ENCODE measurements at regions not wholly inside any gene's neighbourhood (a gene's known extent, or its start where the extent isn't known, plus 50 kb on each side); places are given as distances from the start of the nearest gene placed in this dataset.
A peak's percentile ranks its signal among the peaks of the same experiment; 100 is the strongest.

DNA sequence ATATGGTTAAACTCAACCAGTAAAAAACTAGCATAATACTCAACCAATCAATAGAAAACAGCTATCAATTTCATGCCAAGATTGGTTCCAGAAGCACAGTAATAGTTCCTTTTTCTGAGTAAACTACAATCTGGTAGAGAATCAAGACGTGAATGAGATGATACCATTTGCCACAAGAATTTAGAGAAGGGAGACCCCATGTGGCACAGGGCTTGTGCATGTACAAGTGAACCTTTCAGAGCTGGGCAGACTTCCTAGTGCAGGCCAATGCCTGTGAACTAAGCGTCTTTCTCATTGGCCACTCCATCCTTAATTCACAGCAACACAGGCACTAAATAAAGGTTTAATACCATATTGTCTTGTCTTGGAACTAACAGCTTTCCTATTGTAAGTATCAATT lies 213.5 kb downstream of the RFPL4B start:
- ATAC-seq (ENCODE audit: low FRiP score) (no peak), DNase-seq (ENCODE audit: low spot score) (no peak)
- TF ChIP-seq, protein P1, sequence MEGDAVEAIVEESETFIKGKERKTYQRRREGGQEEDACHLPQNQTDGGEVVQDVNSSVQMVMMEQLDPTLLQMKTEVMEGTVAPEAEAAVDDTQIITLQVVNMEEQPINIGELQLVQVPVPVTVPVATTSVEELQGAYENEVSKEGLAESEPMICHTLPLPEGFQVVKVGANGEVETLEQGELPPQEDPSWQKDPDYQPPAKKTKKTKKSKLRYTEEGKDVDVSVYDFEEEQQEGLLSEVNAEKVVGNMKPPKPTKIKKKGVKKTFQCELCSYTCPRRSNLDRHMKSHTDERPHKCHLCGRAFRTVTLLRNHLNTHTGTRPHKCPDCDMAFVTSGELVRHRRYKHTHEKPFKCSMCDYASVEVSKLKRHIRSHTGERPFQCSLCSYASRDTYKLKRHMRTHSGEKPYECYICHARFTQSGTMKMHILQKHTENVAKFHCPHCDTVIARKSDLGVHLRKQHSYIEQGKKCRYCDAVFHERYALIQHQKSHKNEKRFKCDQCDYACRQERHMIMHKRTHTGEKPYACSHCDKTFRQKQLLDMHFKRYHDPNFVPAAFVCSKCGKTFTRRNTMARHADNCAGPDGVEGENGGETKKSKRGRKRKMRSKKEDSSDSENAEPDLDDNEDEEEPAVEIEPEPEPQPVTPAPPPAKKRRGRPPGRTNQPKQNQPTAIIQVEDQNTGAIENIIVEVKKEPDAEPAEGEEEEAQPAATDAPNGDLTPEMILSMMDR (IDR thresholded peaks at IDR 0.05): no peak

DNA sequence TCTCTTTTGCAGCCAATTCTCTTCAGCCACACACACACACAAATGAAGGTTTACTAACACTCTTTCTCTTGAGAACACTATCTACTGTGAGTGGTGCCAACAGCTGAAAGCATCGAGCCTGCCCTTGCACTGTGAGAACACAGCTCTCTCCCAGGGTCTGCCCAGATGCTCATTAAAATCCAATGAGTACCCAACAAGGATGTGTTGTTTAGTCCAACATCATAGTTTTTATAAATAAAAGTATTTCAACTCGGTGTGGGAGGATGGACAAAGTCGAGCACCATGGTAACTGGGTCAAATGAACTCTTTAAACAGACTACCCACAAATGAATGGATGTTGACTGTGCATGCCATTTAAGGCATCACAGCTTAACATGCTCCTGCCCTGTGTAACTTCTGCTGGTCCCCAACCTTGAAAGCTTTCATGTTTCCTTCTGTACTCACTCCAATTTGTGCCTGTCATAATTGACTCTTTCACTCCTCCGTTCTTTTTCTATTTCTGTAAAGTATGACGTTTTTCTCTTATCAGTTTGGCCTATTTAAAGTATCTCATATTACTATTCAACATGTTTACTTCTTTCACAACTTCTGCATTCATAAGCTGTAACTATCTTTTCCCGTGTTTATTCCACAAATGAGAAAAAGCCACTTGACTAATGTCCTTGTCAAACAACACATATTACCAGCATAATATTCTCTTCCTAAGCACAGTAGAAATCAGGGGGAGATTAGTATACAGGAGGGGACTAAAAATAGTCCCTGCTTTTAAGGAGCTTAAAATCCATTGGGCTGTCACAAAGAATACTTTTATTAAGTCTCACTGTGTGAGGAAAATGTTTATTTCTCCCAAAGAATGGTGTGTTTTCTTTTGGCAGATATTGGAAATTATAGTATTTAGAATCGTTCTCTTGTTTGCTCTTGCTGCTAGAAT lies 215.4 kb downstream of the RFPL4B start:
- TF ChIP-seq, protein P1 (IDR thresholded peaks at IDR 0.05): no peak
- ATAC-seq (ENCODE audit: low FRiP score): peak; percentile 66
- no peak for DNase-seq (ENCODE audit: low spot score)

DNA sequence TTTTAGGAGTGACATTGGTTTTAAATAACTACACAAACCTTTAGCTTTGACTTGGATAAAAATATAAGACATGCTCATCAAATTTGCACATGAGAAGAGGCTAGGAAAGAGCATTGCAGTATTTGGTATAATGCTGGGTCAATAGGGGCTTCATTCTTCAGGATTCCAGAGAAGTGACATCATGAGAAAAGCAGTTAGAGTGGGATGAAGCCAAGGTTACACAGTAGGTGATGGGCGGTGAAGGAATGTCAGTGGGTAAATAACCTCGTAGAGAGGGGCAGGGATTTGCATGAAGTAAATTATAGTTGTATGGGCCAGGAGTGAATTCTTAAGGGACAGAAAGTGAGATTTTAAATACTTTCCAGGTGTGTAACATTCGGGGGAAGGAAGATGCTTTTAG lies 216.2 kb downstream of the RFPL4B start:
- ATAC-seq (ENCODE audit: low FRiP score) (peak; percentile 17), DNase-seq (ENCODE audit: low spot score) (no peak)
- TF ChIP-seq, protein P1 (IDR thresholded peaks at IDR 0.05): no peak

DNA sequence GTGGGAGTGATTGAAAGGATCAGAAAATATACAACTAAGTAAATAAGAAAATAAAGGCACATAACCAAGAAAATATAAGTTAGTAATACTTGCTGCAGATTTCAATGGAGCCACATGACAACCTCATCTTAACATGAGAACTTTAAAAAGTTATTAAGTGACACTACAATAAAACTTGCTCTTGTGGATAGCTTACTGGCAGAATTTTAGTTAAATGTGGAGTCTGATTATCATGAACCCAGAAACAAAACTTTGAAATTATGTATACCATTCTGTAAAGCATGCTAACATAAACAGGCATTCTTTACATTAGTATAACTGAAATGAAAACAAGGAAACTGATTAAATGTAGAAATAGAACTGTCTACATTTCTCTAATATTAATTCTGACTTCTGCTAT lies 220.9 kb downstream of the RFPL4B start:
- no peak for ATAC-seq (ENCODE audit: low FRiP score)
- DNase-seq (ENCODE audit: low spot score): no peak
- TF ChIP-seq, protein P1 (IDR thresholded peaks at IDR 0.05): no peak

DNA sequence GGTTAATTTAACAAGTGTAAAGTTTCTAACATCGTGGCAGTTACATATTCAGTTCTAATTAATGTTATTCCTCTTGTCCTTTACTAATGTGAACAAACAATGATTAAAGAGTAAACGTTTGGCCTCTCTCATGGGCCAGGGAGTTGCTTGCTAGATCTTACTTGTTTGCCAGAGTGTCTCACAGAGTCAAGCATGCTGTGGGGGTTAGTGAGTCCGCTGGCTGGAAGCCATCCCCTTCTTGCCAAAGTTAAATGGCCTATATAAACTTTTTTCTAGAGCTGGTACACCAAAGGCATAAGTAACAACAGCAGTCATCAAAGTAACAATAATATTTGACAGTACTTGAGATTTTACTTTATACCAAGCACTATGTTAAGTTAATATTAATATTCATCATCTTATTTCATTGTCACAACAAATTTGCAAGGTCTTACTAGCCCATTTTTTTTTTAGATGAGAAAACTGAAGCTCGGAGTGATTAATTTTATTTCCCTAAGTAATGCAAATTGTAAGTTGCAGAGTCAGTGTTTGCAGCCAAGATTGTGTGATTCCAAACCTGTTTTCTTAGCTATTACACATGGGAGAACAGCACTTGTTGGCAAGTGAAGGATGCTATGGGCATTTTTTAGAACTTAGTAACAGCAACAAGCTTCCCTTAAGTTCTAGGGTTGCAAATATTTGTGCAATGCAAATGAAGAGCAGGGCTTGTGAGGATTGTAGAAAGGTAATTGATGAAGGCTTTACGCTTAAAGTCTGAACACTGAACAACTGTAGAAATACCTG lies 224.5 kb downstream of the RFPL4B start:
- TF ChIP-seq, protein P1 (IDR thresholded peaks at IDR 0.05): no peak
- no peak for DNase-seq (ENCODE audit: low spot score)
- peak; percentile 80 for ATAC-seq (ENCODE audit: low FRiP score)

DNA sequence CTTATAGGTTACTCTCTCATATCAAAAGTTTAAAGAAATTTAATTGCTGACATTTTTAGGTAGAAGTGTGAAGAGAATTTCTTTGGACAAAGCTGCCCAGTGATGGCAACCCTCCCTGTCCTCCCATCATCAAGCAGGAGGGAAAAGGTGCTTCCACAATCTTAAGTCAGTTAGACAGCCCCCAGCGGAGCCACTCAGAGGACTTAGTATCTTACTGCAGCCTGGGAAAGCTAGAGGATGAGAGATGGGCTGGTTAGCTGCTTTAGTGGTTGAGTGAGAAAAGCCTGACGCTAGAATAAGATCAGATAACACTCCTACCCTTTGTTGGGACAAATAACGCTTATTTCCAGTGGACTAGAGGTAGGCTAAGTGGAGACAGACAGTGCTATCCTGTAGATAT lies 227.1 kb downstream of the RFPL4B start:
- ATAC-seq (ENCODE audit: low FRiP score) (no peak), DNase-seq (ENCODE audit: low spot score) (no peak)
- TF ChIP-seq, protein P1 (IDR thresholded peaks at IDR 0.05): no peak
